IPS-NIHi7 (cell line): ENCODE measurements at regions not wholly inside any gene's neighbourhood (a gene's known extent, or its start where the extent isn't known, plus 50 kb on each side); places are given as distances from the start of the nearest gene placed in this dataset.
"Not testable (repeated sequence)": the region's sequence is repeated elsewhere in the genome, so short reads cannot be mapped to it uniquely, and the experiment has no call there.

Experiments used
- DNase-seq: peaks from one replicate; pipeline ENCODE4 v3.0.0; 2012; ENCODE audit warnings: mixed read lengths; ENCODE audit errors: extremely low spot score

GRCh38 chr7:21317966-21318915 is 109.6 kb upstream of the SP4 start:
- DNase-seq: no peak

- DNase-seq: no peak
Observed at GRCh38 chr7:21318916-21319270, 109.0 kb upstream of the SP4 start.

GRCh38 chr7:21326241-21326640 is 101.6 kb upstream of the SP4 start:
- no peak for DNase-seq

GRCh38 chr7:21326921-21327320 is 101.0 kb upstream of the SP4 start:
- DNase-seq: no peak

GRCh38 chr7:21327422-21328409 is 100.2 kb upstream of the SP4 start:
- DNase-seq: no peak

GRCh38 chr7:21330462-21331178 is 97.3 kb upstream of the SP4 start:
- DNase-seq: no peak

- DNase-seq: no peak
Observed at GRCh38 chr7:21334906-21335305, 93.0 kb upstream of the SP4 start.

- DNase-seq: no peak
Observed at GRCh38 chr7:21336743-21337142, 91.1 kb upstream of the SP4 start.

- no peak for DNase-seq
Observed at GRCh38 chr7:21338728-21339164, 89.1 kb upstream of the SP4 start.

GRCh38 chr7:21344900-21345299 is 83.0 kb upstream of the SP4 start:
- not testable (repeated sequence) for DNase-seq

GRCh38 chr7:21345361-21345760 is 82.5 kb upstream of the SP4 start:
- no peak for DNase-seq

GRCh38 chr7:21346297-21346696 is 81.6 kb upstream of the SP4 start:
- DNase-seq: no peak

GRCh38 chr7:21352540-21353387 is 75.1 kb upstream of the SP4 start:
- DNase-seq: no peak

- DNase-seq: no peak
Observed at GRCh38 chr7:21353388-21353780, 74.5 kb upstream of the SP4 start.

- no peak for DNase-seq
Observed at GRCh38 chr7:21354284-21354683, 73.6 kb upstream of the SP4 start.

GRCh38 chr7:21355406-21355874 is 72.4 kb upstream of the SP4 start:
- no peak for DNase-seq

GRCh38 chr7:21356616-21357015 is 71.3 kb upstream of the SP4 start:
- no peak for DNase-seq

- DNase-seq: no peak
Observed at GRCh38 chr7:21357151-21358097, 70.5 kb upstream of the SP4 start.

GRCh38 chr7:21358648-21359047 is 69.2 kb upstream of the SP4 start:
- DNase-seq: no peak

- DNase-seq: no peak
Observed at GRCh38 chr7:21359163-21359562, 68.7 kb upstream of the SP4 start.
